M059J (cell line): ENCODE measurements at regions not wholly inside any gene's neighbourhood (a gene's known extent, or its start where the extent isn't known, plus 50 kb on each side); places are given as distances from the start of the nearest gene placed in this dataset.
A peak's percentile ranks its signal among the peaks of the same experiment; 100 is the strongest.

ENCODE experiments used
- DNase-seq: peaks from one replicate; pipeline ENCODE4 v3.0.0-alpha.2; 2012; ENCODE audit warnings: low read depth

DNA sequence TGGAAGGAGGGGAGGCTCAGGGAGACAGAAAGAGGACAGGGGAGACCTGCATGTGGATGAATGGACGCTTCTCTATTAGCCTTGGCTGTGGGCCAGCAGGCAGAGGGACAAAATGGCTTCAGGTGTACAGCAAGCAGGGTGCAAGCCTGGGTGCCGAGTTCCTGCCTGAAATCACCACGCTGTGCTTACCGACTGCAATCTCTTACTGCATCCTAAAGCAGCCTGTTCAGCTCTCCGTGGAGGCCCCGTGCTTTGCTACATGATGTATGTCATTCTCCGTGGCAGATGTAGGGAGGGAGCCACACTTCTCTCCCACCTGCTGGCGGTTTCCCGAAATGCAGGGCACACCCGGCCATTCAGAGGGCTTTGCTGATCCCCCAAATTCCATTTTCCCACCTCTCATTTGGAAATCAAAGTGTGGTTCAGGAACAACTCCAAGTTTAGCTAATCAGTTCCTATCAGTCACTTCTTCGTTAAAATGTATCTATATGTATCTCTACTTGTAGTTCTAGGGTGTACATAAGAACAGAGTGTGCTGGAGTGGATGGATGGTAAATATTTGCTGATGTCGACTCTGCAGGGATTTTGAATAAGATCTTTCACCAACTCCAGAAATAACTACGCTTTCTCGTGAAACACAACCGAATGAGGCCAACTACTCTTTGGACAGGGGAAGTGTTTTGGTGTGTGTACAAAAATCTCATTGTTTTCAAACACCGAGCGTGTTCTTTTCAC lies 122.3 kb upstream of the BACE2 start:
- no peak for DNase-seq

DNA sequence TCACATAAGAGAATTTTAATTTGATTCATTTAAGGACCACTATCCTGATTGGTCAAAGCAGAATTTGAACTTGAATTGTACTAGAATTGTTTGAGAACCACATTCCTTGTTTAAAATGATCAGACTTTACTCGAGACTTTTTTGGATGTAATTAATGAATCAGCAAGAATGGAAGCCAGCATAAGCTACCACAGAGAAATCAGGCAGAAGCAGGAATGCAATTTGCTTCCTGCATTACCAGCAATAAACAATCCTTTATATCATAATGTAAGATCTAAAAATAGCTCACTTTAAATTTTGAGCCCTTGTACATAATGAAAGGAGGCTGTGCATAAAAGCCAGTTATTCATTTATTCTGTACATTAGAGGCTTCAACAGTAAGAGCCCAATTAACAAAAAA lies 119.8 kb upstream of the BACE2 start:
- no peak for DNase-seq

DNA sequence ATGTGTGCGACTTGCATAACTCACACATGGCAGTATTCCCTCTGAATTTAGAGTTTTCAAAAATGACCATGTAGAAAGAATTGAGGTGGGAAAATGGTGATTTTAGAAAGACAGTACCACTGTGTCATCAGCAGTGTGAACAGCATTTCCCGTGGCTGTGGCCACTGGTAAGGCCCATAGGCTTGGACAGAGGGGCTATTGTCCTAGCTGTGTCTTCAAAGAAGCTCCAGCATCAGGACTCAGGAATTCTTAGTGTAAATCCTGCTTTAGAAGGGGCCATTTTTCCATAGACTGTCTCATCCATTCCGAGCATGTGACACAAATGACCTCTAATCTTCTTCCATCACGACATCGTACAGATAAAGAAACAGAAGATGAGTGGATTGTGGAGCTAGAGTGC lies 119.3 kb upstream of the BACE2 start:
- no peak for DNase-seq

GRCh38 chr21:41052820-41053555 lies 115.0 kb upstream of the BACE2 start:
- DNase-seq, result no peak

- no peak for DNase-seq
Measured at GRCh38 chr21:41054018-41054578, 113.9 kb upstream of the BACE2 start.

GRCh38 chr21:41055266-41055665 lies 112.7 kb upstream of the BACE2 start:
- DNase-seq, result no peak

DNA sequence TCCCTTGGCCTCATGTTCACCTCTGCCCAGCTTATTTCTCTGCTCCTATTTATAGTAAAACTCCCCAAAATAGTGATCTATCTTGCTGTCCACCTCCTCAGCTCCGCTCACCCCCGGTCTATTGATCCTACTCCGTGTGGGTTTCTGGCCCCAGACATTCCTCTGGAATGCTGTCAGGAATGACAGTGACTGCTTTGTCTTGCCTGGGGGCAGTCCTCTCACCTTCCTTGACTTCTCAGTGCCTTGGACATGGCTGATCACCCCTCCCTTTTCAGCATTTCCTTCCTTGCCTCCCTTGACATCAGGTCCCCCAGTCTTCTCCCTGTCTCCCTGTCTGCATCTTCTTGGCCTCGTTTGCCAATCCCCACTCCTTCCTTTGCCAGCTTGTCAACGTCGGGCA lies 108.1 kb upstream of the BACE2 start:
- DNase-seq, result no peak

GRCh38 chr21:41061701-41062100 lies 106.3 kb upstream of the BACE2 start:
- no peak for DNase-seq

DNA sequence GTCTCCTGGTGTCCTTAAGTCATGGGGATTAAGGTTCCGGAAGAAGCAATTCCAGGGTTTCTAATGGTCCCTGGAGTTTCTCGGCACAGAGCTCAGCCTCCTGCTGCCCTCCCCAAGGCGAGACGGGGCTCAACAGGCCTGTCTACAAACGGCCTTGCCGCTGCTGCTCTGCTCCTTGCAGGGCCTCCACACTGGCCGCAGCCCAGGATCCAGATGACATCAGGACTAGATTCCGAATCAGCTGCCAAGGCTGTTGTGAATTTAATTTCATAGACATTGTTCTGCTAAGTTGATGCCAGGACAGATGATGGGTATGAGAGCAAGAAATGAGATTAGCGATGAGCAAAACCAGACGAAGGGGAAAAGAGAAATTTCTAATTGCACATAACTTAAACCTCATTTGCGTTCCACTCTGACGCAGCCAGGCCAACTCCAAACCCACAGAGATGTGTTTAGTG lies 103.6 kb upstream of the BACE2 start:
- DNase-seq, result no peak

DNA sequence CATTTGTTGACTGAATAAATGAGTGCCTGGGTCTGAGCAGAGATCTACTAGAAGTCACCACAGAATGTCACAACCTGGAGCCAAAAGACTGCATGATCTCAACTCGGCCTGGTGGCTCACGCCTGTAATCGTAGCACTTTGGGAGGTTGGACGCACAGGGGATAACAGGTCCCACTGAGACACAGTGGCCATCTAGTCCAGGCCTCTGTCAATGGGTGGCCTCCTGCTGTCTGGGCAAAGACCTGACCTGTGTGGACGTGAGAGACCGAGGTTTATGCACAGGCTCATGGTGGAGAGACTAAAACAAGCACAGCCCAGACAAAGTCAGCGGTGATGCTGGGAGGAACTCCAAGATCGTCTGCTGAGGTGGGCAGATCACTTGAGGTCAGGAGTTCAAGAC lies 103.0 kb upstream of the BACE2 start:
- DNase-seq, result no peak

GRCh38 chr21:41065539-41065938 lies 102.4 kb upstream of the BACE2 start:
- no peak for DNase-seq

- no peak for DNase-seq
Measured at GRCh38 chr21:41066086-41066938, 101.6 kb upstream of the BACE2 start.

DNA sequence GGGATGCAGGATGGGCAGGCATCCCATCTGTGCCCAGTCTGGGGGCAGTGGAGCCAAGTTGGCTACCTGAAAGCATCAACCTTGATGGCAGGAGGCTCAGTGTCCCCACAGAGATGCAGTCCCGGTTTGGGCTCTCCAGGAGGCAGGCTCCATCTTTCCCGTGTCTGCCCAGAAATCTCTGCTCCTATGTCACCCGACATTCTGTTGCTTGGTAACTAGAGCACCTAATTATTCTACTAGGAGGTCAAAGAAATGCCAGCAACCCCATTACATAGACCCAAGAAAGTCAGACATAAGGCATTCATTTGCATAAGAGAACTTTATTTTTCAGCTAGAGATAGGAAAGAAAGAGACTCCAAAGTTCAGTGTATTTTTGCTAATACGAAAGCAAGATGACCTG lies 100.3 kb upstream of the BACE2 start:
- DNase-seq, result no peak

DNA sequence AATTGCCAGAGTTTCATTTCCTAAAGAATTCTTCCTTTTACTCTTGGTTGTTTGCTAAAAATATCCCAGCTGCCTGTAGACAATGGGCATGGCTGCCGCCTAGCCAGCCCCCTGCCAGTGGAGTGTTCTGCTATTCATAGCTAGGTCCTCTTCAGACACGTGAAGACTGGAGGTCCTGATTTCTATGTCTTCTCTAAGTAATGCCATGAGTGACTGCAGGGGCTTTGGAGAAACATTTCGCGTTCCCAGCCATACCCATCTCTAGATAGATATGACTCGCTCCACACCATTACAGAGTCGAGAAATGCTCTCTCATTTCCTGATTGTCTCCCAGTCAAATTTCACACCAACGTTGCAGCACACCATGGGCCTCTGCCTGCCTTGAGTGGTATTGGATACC lies 99.5 kb upstream of the BACE2 start:
- DNase-seq, result no peak

GRCh38 chr21:41068967-41069642 lies 98.9 kb upstream of the BACE2 start:
- peak; percentile 72 for DNase-seq

DNA sequence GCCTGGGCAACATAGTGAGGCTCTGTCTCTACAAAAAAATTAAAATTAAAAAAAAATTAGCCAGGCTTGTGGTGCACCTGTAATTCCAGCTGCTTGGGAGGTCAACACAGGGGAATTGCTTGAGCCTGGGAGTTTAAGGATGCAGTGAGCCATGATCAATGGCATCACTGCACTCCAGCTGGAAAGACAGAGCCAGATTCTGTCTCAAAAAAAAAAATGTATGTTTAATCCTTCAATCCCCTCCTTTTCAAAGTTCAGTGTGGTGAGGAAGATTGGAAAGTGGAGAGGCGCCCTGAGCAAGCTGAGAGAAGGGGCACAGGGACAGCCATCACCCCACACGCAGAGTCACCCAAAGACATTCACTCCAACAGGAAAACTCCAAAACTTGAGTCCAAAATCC lies 97.7 kb upstream of the BACE2 start:
- DNase-seq, result no peak

DNA sequence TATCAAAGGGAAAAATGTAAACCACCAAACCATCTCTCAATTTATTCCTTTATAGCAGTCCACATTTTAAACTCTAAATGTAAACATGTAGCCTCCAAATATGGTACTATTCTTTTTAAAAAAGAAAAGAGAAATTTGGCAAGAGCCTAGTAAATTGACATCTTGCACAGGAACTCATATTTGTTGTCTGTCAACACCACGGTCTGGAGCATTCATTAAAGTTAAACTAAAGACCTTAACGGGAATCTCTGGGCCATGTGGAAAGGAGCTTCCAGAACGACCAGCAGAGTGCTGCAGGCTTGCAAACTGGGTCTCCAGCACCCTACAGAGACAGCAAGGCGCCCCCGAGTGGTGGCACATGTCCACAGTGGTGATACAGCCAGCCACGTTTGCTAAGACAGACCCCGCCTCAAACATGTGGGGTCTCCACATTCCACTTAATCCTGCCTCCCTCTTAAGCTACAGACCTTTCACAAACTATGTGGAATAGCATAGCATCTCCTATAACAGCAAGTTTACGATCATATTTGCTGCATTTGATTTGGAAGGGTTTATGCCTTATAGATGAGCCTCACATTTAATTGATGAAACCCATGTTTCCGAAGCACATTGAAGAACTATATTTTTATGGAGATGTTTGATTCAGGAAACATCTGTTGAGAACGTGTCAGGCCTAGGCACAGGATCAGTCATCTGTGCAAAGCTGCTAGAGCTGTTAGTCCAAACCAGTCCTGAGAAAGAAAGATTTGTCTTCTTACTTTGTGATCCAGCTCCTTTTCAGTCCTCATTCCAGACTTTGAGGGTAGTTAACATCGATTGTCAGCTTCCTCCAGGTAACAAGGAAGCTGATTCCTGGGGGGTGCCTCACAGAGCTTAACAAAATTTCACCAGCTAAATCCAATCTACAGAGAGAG lies 96.4 kb upstream of the BACE2 start:
- DNase-seq, result no peak

- no peak for DNase-seq
Measured at GRCh38 chr21:41073558-41073957, 94.4 kb upstream of the BACE2 start.

GRCh38 chr21:41074396-41075184 lies 93.4 kb upstream of the BACE2 start:
- no peak for DNase-seq

GRCh38 chr21:41075656-41076055 lies 92.3 kb upstream of the BACE2 start:
- no peak for DNase-seq
